Stimulated activated CD8-positive, alpha-beta memory T cell treated with anti-CD3 and anti-CD28 coated beads, Interleukin-7, amount 100 ng/mL, for 48 hours (primary cell): ENCODE measurements at regions not wholly inside any gene's neighbourhood (a gene's known extent, or its start where the extent isn't known, plus 50 kb on each side); places are given as distances from the start of the nearest gene placed in this dataset.
"Not testable (repeated sequence)": the region's sequence is repeated elsewhere in the genome, so short reads cannot be mapped to it uniquely, and the experiment has no call there.

ENCODE experiments used
- DNase-seq, 2 donors: peaks; one replicate each; pipeline ENCODE4 v3.0.0-alpha.2; 2020; ENCODE audit warnings: low read depth in 1 of 2; ENCODE audit errors: extremely low read depth in 1 of 2

GRCh38 chr12:97616946-97617345 lies 154.3 kb downstream of the RMST start:
- DNase-seq = no peak

DNA sequence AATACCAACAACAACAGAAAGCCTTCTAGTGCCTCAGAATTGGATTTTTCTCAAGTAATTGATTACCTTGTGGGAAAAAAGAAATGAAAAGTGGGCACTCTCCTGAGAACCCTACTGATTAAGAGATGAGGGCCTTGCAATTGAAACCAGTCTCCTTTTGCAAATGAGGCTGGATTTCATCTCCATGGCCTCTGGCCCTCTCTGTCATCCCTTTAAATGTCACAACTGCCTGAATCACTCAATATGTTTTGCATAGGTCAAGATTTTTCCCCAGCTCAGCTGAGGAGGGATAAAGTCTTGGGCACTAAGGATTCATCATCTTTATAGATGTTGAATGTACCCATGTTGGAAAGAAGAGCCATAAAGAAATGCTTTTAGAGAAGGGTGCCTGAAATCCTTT lies 166.4 kb downstream of the RMST start:
- no peak for DNase-seq

DNA sequence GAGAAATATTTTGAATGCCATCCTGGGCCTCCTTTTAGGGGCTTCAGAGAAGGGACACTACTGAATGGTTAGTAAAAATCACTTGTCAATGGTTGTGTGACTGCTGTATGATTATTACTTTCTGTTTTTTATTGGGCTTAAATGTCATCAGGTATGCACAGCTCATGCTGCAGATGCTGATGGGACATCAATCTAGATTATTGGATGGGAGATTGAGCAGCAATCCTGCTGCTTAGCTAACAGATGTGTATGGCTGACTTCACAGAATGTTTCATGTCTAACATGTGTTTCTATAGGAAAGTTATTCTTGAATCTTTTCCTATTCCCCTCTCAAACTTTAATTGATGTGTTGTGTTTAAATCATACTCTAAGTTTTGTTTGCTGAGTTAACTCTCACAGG lies 166.8 kb downstream of the RMST start:
- no peak for DNase-seq

DNA sequence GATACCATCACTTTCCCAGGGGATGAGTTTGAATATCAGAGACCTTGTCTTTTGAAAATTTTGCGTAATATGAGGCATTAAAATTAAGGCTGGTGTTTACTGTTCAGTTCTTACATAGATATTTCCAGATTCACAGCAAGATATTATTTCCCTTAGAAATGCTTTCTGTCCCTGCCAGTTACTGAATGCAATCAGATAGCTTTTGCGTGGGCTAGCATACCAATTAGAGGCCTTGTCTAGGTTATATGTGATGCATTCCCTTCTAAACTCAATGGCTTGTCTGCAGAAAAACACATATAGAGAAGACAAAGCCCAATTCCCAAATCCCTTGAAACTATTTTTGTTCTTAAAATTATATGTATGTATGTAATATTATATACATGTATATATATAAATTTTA lies 167.8 kb downstream of the RMST start:
- no peak for DNase-seq

DNA sequence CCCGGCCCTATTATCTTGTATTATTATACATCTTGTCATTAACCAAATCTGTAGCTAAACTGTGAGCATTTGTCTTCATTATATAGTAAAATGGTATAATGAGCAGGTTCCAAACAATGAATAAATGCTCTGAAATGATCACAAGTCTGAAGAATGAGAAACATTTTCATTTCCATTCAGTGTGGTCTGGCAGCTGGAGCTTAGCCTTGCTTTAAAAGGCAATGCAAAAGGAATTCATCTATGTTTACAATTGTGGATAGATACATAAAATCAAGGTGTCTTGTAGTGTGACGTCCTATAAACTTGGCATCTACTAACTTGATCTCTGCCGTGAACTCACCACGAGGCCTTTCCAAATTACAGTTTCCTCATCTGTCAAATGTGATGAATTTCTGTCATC lies 168.3 kb downstream of the RMST start:
- DNase-seq = no peak

- no peak for DNase-seq
Measured at GRCh38 chr12:97637770-97638169, 175.2 kb downstream of the RMST start.

DNA sequence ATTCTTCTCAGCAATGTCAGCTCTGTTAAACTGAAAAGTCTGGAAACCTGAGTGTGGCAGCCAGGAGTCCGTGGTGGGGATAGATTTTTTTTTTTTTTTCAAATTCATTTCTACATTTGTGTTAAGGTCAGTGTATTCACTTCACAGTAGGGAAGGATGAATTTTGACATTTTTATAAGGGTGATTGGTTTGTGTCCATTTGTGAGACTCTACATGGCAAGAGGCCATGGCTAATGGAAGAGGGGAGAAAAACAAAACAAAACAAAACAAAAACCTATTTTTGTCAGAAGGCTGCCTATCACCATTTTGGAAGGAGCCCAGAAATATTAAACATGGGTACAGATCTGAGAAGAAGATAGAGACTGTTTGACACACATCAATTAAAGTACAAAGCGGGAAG lies 176.1 kb downstream of the RMST start:
- no peak for DNase-seq

DNA sequence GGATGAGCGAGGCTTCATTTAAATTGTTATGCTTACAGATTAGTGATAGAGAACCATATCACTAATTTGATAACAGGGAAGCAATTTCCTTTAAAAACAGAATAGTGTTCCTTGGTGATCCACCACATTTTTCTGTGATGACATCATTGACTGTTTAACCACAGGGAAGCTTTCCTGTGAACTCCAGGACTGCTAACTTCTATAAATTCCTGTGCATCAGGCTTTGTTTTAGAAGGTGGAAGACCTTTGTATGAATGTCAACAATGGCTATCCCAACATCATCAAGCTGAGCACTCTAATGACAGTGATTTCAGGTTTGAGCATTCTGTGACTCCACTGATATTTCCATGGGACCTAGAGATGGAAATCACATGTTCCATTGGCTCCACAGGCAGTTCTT lies 177.1 kb downstream of the RMST start:
- no peak for DNase-seq

GRCh38 chr12:97640826-97641225 lies 178.2 kb downstream of the RMST start:
- no peak for DNase-seq

- DNase-seq = no peak
Measured at GRCh38 chr12:97642911-97643310, 180.3 kb downstream of the RMST start.

GRCh38 chr12:97643924-97644323 lies 181.3 kb downstream of the RMST start:
- DNase-seq = no peak

- DNase-seq = no peak
Measured at GRCh38 chr12:97645726-97646125, 183.1 kb downstream of the RMST start.

GRCh38 chr12:97647142-97647541 lies 184.5 kb downstream of the RMST start:
- DNase-seq = no peak

DNA sequence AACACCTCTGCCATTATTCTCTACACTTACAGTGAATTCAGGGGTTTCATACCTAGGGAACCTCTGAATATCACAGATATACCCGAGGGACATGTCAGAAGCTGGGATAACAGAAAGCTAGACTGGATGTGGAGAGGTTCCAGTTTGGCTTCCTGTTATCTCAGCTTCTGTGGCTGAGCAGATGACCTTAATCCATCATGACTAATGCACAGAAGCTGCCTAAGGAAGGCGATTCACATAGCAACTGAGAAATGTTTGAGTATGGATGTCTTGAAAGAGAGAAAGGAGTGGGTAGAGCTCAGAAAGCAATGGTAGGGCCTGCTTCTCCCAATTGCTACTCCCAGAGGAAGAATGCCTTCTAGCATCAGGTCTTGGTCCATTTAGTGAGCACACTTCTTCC lies 187.6 kb downstream of the RMST start:
- DNase-seq = no peak

- not testable (repeated sequence) for DNase-seq
Measured at GRCh38 chr12:97656548-97656947, 193.9 kb downstream of the RMST start.

- DNase-seq = no peak
Measured at GRCh38 chr12:97659117-97659880, 196.7 kb downstream of the RMST start.

- DNase-seq = no peak
Measured at GRCh38 chr12:97666263-97666662, 203.7 kb downstream of the RMST start.

DNA sequence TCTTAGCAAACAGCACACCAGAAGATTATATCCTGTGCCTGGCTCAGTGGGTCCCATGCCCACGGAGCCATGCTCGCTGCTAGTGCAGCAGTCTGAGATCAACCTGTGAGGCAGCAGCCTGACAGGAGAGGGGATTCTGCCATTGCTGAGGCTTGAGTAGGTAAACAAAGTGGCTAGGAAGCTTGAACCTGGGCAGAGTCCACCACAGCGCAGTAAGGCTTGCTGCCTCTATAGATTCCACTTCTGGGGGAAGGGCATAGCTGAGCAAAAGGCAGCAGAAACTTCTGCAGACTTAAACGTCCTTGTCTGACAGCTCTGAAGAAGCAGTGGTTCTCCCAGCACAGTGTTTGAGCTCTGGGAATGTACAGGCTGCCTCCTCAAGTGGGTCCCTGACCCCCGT lies 210.3 kb downstream of the RMST start:
- no peak for DNase-seq

- no peak for DNase-seq
Measured at GRCh38 chr12:97680751-97681150, 218.1 kb downstream of the RMST start.

DNA sequence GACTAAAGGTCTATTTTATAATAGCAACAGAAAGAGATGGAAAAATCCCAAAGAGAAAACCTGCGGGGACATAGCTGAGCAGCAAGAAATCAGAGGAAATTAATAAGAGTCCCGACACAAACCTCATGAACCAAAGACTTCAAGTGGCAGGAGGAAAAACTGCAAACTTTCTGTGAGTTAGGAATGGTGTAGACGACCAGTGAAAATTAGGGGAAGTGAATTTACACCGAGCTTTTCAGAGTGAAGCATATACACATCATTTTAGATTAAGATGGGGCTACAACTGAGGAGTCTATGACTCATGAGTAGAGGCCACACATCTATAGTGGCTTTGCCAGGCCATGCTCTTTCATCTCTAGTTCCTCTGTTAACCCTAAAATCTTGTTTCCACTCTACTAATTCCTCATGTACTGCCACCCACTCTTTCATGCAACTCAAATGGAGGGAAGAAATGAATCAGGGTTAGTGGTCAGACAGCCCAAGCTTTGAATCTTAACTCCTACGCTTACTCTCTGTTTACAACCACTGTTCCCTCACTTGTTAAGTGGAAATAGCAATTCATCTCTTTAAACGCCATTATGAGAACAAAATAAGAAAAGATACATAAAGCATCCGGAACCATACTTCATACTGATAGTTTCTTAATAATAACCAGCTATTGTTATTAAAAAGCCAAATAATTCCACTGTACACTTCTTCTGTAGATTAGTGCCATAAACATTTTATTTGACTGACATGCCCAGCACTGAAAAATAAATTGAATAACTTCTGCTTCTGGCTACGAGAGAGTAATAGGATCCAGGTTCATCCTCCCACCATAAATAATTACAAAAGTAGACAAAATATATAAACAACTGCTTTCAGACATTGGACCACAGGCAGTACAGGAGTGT lies 219.3 kb downstream of the RMST start:
- DNase-seq = no peak

DNA sequence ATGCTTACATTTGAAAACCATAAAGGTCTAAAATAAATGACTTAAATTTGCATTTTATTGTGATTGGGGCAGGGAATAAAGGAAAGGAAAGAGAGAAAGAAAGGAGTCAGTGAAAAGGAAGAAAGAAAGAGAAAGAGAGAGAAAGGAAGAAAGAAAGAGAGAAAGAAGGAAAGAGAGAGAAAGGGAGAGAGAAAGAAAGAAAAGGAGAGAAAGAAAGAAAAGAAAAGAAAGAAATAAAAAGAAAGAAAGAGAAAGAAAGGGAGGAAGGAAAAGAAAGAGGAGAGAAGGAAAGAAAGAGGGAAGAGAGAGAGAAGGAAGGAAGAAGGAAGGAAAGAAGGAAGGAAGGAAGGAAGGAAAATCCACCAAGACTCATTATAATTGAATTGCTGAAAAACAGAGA lies 222.8 kb downstream of the RMST start:
- DNase-seq = no peak

GRCh38 chr12:97701901-97702300 lies 239.3 kb downstream of the RMST start:
- DNase-seq = no peak
